ENCODE measurements at regions not wholly inside any gene's neighbourhood (a gene's known extent, or its start where the extent isn't known, plus 50 kb on each side); places are given as distances from the start of the nearest gene placed in this dataset.
"Not testable (repeated sequence)": the region's sequence is repeated elsewhere in the genome, so short reads cannot be mapped to it uniquely, and the experiment has no call there.

DNA sequence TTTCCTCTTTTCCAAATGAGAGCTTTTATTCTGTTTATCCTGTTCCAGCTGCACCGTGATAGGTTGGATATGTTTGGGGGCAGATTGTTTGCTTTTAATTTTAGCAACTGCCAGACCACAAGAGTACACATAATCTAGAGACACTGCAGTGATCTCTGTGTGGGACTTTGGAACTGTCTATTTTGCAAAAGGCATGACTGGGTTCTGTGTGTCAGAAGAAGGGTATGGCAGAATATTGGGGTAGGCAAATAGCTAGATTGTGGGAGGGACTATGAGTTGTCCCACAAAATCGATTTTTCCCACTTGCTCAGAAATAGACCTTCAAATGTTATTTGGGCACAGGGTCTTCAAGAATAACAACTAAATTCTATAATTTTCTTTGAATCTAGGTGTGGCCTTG, 275.9 kb upstream of the KITLG start:
- Histone ChIP-seq H3K27me3 (no peaks in the 10 kb centered on the region), H3K36me3 (no peaks in the 10 kb centered on the region), H3K4me3 (no peak overlapping the region), H3K4me1 (no peaks in the 10 kb centered on the region), H3K9me3 (no peaks in the 10 kb centered on the region), H3K27ac (no peak overlapping the region)
- intact Hi-C loops (cut with DNase I; ENCODE audit: low total_unique reads) = no loop called here
- ATAC-seq (no peak), DNase-seq (no peak)
- in situ Hi-C loops (cut with MboI; ENCODE audit: low sequenced_read_pairs in 4 of 4) = no loop called here
- no peak for TF ChIP-seq CTCF (IDR thresholded peaks at IDR 0.05 in 4 of 5, conservative IDR thresholded peaks at IDR 0.05 in 1 of 5)
- TF ChIP-seq POLR2A (IDR thresholded peaks at IDR 0.05) = no peak

GRCh38 chr12:88855301-88855700, 275.0 kb upstream of the KITLG start:
- no peak for DNase-seq
- ATAC-seq = no peak
- intact Hi-C loops (cut with DNase I; ENCODE audit: low total_unique reads) (no loop called here), in situ Hi-C loops (cut with MboI; ENCODE audit: low sequenced_read_pairs in 4 of 4) (no loop called here)
- Histone ChIP-seq H3K27ac (no peak overlapping the region), H3K36me3 (no peaks in the 10 kb centered on the region), H3K9me3 (no peaks in the 10 kb centered on the region), H3K4me1 (no peaks in the 10 kb centered on the region), H3K27me3 (no peaks in the 10 kb centered on the region), H3K4me3 (no peak overlapping the region)
- TF ChIP-seq POLR2A (IDR thresholded peaks at IDR 0.05) (no peak), CTCF (IDR thresholded peaks at IDR 0.05 in 4 of 5, conservative IDR thresholded peaks at IDR 0.05 in 1 of 5) (no peak)

DNA sequence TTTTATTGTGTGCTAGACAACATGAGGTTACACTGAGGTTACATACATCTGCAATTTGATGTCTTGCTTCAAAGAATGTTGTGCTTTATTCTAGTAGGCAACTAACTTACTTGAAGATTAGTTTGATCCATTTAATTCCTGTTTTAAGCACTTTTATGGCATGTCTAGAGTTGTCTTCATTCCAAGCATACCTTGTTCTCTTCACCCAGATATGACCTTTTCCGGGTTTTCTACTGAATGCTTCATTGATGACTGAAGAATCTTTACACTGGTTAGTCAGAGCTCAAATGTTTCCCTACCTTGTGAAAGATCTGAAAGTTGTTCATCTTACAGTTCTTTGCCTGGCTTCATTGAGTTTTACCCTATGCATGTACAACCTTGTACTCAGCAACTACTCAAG, 274.0 kb upstream of the KITLG start:
- DNase-seq (no peak), ATAC-seq (no peak)
- H3K4me3 ChIP-seq = no peak overlapping the region
- no peaks in the 10 kb centered on the region for H3K9me3 ChIP-seq
- H3K4me1 ChIP-seq = no peaks in the 10 kb centered on the region
- intact Hi-C loops (cut with DNase I; ENCODE audit: low total_unique reads) = no loop called here
- no peak overlapping the region for H3K27ac ChIP-seq
- in situ Hi-C loops (cut with MboI; ENCODE audit: low sequenced_read_pairs in 4 of 4) = no loop called here
- no peaks in the 10 kb centered on the region for H3K36me3 ChIP-seq
- no peaks in the 10 kb centered on the region for H3K27me3 ChIP-seq
- TF ChIP-seq CTCF (IDR thresholded peaks at IDR 0.05 in 4 of 5, conservative IDR thresholded peaks at IDR 0.05 in 1 of 5) = no peak
- no peak for TF ChIP-seq POLR2A (IDR thresholded peaks at IDR 0.05)

GRCh38 chr12:88847246-88847645, 267.0 kb upstream of the KITLG start:
- not testable (repeated sequence) for ATAC-seq, H3K9me3 ChIP-seq

GRCh38 chr12:88844426-88844825, 264.2 kb upstream of the KITLG start:
- DNase-seq (no peak), ATAC-seq (no peak)
- TF ChIP-seq POLR2A (IDR thresholded peaks at IDR 0.05) = no peak
- TF ChIP-seq CTCF (IDR thresholded peaks at IDR 0.05 in 4 of 5, conservative IDR thresholded peaks at IDR 0.05 in 1 of 5) = no peak
- Histone ChIP-seq H3K4me3 (no peak overlapping the region), H3K27ac (no peak overlapping the region), H3K4me1 (no peaks in the 10 kb centered on the region), H3K9me3 (no peaks in the 10 kb centered on the region), H3K27me3 (no peaks in the 10 kb centered on the region), H3K36me3 (no peaks in the 10 kb centered on the region)
- intact Hi-C loops (cut with DNase I; ENCODE audit: low total_unique reads) (no loop called here), in situ Hi-C loops (cut with MboI; ENCODE audit: low sequenced_read_pairs in 4 of 4) (no loop called here)

More at GRCh38 chr12:88847246-88847645, 267.0 kb upstream of the KITLG start:
- intact Hi-C loops (cut with DNase I; ENCODE audit: low total_unique reads); H3K4me1 ChIP-seq; H3K27ac ChIP-seq; H3K4me3 ChIP-seq; H3K27me3 ChIP-seq; H3K36me3 ChIP-seq; DNase-seq; in situ Hi-C loops (cut with MboI; ENCODE audit: low sequenced_read_pairs in 4 of 4): not testable (repeated sequence)
